HCEC 1CT (cell line): ENCODE measurements at regions not wholly inside any gene's neighbourhood (a gene's known extent, or its start where the extent isn't known, plus 50 kb on each side); places are given as distances from the start of the nearest gene placed in this dataset.
"Not testable (repeated sequence)": the region's sequence is repeated elsewhere in the genome, so short reads cannot be mapped to it uniquely, and the experiment has no call there.

ENCODE experiments used
- DNase-seq: peaks from one replicate; pipeline ENCODE4 v3.0.0-alpha.2; 2017

- DNase-seq, result no peak
Observed at GRCh38 chr16:17936766-17937402, 399.7 kb downstream of the NPIPA8 start.

GRCh38 chr16:17930280-17930679 lies 406.3 kb downstream of the NPIPA8 start:
- no peak for DNase-seq

- DNase-seq, result no peak
Observed at GRCh38 chr16:17926866-17927399, 409.6 kb downstream of the NPIPA8 start.

- no peak for DNase-seq
Observed at GRCh38 chr16:17926461-17926860, 410.1 kb downstream of the NPIPA8 start.

GRCh38 chr16:17925761-17926160 lies 410.8 kb downstream of the NPIPA8 start:
- no peak for DNase-seq

- DNase-seq, result no peak
Observed at GRCh38 chr16:17921357-17921978, 415.1 kb downstream of the NPIPA8 start.

- DNase-seq, result no peak
Observed at GRCh38 chr16:17917316-17918019, 419.1 kb downstream of the NPIPA8 start.

- no peak for DNase-seq
Observed at GRCh38 chr16:17915791-17916190, 420.7 kb downstream of the NPIPA8 start.

- DNase-seq, result no peak
Observed at GRCh38 chr16:17914168-17914567, 422.4 kb downstream of the NPIPA8 start.

GRCh38 chr16:17911578-17911977 lies 425.0 kb downstream of the NPIPA8 start:
- DNase-seq, result not testable (repeated sequence)

- not testable (repeated sequence) for DNase-seq
Observed at GRCh38 chr16:17906626-17907025, 429.9 kb downstream of the NPIPA8 start.

- DNase-seq, result no peak
Observed at GRCh38 chr16:17901309-17901708, 430.5 kb upstream of the XYLT1 start.

GRCh38 chr16:17899141-17899540 lies 428.4 kb upstream of the XYLT1 start:
- no peak for DNase-seq

GRCh38 chr16:17887963-17888362 lies 417.2 kb upstream of the XYLT1 start:
- no peak for DNase-seq

- DNase-seq, result no peak
Observed at GRCh38 chr16:17885659-17886207, 415.0 kb upstream of the XYLT1 start.

- no peak for DNase-seq
Observed at GRCh38 chr16:17877821-17878360, 407.1 kb upstream of the XYLT1 start.

- DNase-seq, result no peak
Observed at GRCh38 chr16:17866996-17867395, 396.2 kb upstream of the XYLT1 start.

- no peak for DNase-seq
Observed at GRCh38 chr16:17861981-17862479, 391.3 kb upstream of the XYLT1 start.

GRCh38 chr16:17858061-17858460 lies 387.3 kb upstream of the XYLT1 start:
- DNase-seq, result no peak

GRCh38 chr16:17853958-17854357 lies 383.2 kb upstream of the XYLT1 start:
- DNase-seq, result no peak

GRCh38 chr16:17852977-17853702 lies 382.4 kb upstream of the XYLT1 start:
- no peak for DNase-seq

GRCh38 chr16:17850581-17851250 lies 380.0 kb upstream of the XYLT1 start:
- no peak for DNase-seq
